Brain pericyte (primary cell): ENCODE measurements at regions not wholly inside any gene's neighbourhood (a gene's known extent, or its start where the extent isn't known, plus 50 kb on each side); places are given as distances from the start of the nearest gene placed in this dataset.
"Not testable (repeated sequence)": the region's sequence is repeated elsewhere in the genome, so short reads cannot be mapped to it uniquely, and the experiment has no call there.

Experiments used
- DNase-seq: peaks from one replicate; pipeline ENCODE4 v3.0.0-alpha.2; 2012; ENCODE audit warnings: low read depth, low spot score

DNA sequence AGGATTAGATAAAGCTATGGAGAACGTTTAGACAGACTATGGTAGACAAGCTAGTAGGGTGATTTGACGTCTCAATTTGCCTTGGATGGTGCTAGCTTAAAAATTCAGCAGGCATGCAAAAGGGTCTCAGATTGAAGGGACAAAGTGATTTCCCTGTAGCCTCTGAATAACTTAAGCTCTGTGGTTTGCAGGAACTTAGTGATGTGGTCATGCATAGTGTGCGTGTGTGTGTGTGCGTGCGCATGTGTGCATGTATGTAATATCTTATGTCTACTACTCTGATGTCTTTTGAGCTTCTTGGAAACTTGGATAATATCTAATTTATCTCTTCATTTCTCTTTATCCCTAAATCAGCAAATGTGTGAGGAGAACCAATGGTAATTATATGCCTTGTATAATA is 183.6 kb upstream of the TNC start:
- no peak for DNase-seq

DNA sequence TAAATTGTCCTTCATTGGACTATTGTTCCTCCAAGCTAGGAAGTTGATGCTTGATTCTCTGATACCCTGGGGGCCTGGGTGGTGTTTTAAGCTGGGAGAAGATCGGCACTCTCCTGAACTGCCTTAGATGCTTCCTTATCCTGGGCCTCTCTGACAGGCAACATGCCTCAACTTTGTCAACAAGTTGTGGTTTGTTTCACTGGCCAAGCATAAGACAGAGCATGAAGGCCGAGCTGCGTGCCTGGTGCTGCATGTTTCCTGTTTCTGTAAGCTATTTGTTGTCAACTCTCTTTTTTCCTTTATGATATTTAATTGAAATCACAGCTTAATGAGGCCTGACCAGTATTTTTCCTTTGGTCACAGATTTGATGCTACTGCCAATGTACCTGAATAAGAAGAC is 187.6 kb upstream of the TNC start:
- no peak for DNase-seq

DNA sequence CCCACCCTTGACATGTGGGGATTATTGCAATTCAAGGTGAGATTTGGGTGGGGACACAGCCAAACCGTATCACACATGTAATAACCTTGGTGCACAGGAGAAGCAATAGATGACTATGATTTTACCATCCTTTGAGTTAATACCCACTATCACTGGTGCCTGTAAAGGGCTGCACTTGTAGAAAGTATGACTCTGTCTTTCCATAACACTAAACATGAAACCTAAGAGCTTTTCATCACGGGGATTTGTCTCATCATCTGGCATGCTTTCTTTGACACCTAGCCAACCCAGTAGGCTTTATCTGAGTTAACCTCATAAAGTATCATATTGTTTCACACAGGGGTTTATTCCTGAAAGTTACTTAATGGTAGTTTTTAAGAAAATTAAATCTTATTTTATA is 188.9 kb upstream of the TNC start:
- DNase-seq, result no peak

DNA sequence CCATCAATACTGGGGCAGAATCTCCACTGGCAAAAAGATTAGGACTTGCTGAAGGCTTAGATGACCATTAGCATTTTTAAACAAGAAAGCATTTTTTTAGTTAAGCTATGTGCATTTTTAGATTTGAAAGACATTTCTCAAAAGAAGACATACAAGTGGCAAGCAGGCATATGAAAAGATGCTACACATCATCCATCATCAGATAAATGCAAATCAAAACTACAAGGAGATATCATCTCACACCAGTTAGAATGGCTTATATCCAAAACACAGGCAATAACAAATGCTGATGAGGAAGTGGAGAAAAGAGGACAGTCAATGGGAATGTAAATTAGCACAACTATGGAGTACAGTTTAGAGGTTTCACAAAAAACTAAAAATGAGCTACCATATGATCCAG is 195.6 kb upstream of the TNC start:
- DNase-seq, result no peak

- no peak for DNase-seq
Observed at GRCh38 chr9:115326461-115326860, 208.5 kb upstream of the TNC start.

DNA sequence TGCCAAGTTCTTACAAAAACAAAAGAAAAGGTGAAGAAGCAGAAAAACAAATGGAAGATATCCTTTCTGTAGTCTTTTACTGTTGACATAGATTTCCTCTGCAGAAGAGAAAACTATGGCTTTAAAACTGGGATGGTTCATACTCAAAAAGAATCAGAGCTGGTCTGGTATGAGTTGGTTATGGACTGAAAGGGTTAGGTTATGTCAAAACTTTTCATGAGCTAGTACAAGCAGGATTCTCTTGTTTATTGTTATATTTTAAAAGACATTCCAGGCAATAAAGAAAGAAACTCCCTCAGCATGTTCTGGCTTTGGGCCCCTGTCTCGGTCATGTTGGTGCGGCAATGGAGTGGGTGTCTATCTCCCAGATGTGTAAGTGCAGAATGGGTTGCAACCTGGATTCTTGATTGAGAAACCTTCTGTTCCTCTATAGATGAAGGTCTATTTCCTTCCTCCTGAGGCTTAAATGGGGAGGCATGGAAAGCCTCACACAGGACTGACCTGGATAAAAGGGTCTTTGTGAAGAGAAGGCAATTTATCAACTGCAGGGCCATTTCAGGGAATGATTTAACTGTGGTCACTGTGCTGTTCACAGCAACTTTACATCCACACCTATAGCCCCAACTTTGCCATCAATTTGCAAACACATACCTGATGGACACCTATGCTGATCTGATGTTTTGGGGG is 209.6 kb upstream of the TNC start:
- DNase-seq, result no peak

DNA sequence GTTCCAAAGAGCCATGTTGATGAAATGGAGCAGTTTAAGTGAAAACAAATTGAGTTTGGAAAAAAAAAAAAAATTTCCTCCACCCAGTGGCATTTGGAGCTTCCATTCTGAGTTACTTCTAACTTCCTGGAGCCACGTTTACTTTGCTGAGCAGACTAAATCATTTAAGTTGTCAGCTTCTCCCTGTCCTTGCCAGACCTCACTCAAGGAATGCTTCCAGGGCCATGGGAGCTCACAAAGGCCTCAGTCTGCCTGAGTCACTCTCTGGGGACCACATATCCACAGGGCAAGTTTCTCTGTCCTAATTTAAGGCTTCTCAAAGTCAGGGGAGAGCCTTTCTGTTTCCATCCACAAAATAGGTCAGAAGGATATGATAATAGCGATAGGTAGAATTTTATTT is 210.3 kb upstream of the TNC start:
- no peak for DNase-seq

DNA sequence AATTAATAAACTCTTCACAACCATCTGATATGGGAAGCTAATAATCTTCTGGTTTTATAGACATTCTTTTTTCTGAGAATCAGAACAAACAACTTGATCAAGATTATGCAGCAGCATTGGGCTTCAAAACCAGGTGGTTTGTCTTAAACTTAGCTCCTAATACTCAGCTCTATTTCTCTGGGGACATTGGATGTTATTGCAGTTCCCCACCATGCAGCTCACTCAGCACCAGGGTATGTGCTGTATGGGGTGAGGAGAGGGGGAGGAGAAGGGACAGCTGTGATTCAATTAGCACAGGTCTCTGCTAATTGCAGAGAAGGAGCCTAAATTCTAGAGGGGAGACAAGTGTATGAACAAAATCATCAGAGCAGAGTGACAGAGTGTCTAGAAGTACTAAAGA is 210.7 kb upstream of the TNC start:
- no peak for DNase-seq

DNA sequence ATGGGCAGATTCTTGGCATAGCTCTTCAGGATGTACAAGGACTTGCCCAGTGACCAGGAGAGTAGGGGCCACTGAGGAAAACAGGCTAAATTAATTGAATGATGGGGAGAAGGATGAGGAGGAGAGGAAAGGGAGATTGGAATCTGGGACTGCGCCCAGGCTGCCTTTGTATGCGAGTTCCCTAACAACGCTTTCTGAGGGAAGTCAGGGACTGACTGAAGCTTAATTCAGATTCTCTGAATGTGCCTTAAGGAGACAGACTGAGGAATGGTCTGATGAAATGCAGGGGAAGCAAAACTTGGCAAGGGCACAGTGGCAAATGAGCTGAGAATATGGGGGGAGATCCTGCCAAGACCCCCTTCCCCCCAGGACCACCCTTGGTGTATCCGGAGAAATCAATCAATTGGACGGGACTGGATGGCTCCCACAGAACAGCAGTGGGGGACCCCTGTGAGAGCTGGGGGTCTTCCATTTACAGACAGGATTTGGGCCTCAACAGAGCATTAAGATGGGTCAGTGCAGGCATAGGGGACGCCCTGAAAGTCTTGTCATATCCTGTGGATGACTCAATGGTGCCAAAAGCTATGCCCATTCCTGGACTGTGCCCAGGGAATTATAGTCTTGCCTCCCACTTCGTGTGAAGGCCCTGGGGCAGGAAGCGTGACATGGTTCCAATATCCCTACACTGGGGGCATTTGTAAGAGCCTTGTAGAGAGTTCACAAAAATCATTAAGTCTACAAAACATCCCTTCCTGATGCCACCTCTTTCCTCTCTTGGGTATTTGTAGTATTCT is 215.5 kb upstream of the TNC start:
- DNase-seq, result no peak

- no peak for DNase-seq
Observed at GRCh38 chr9:115335439-115335838, 217.5 kb upstream of the TNC start.

GRCh38 chr9:115340314-115340713 is 222.4 kb upstream of the TNC start:
- no peak for DNase-seq

DNA sequence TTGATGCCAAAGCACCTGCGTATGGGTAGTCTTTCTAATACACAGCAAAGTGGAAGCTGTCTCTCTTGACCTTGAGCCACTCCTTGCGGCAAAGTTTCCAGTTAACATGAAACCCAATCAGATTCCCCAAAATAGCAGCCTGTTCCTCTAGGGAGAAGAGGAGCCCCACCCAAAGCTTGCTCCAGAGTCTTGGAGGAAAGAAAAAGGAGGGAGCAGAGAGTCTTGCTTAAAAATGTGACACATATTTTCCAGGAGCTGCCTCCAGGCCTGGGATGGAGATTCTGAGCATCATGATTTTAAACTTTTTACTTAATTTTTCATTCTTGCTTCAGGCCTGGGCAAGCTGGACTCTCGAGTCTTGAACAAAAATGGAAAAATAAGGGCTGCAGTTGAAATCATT is 223.5 kb upstream of the TNC start:
- DNase-seq, result no peak

DNA sequence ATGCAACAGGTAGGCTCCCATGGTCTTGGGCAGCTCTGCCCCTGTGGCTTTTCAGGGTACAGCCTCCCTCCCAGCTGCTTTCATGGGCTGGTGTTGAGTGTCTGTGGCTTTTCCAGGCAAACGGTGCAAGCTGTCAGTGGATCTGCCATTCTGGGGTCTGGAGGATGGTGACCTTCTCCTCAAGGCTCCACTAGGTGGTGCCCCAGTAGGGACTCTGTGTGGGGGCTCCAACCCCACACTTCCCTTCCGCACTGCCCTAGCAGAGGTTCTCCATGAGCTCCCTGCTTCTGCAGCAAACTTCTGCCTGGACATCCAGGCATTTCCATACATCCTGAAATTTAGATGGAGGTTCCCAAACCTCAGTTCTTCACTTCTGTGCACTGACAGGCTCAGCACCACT is 229.8 kb upstream of the TNC start:
- not testable (repeated sequence) for DNase-seq

- DNase-seq, result not testable (repeated sequence)
Observed at GRCh38 chr9:115348936-115349335, 231.0 kb upstream of the TNC start.

- DNase-seq, result no peak
Observed at GRCh38 chr9:115349542-115349941, 231.6 kb upstream of the TNC start.

DNA sequence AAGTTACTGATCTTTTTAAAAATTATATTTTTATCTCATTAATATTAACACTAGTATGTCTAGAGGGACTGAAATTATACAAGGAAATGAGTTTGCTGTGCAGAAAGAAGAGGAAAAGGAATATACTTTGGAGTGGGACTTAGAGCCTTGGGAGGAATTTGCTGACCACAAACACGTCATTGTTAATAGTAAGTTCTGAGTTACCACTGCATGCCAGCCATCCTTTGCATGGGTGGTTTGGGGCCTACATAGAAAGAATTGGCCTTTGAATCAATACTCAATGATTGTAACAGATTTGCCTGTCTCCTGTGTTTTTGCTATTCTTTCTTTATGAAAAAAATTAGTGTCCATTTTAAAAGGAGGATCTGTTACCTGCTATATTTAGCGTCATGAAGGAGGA is 232.6 kb upstream of the TNC start:
- DNase-seq, result no peak

DNA sequence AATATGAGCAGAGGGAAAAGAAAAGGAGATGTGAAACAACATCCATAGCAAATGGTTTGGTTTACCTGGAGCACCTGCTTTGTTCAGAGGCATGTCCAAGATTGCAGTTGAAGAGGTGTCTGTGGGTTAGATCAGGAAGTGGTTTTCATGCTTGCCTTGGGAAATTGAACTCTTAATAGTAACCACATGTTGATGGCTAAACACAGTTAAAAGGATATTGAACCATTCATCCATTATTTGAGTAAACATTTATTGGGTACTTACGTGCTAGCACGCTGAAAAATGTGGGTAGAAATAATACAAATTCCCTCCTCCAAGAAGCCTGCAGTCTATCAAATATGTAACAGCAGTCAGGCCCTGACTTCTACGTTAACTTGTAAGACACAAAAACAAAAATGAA is 235.7 kb upstream of the TNC start:
- DNase-seq, result no peak

GRCh38 chr9:115357821-115358220 is 239.9 kb upstream of the TNC start:
- no peak for DNase-seq

- no peak for DNase-seq
Observed at GRCh38 chr9:115359017-115359780, 241.2 kb upstream of the TNC start.

DNA sequence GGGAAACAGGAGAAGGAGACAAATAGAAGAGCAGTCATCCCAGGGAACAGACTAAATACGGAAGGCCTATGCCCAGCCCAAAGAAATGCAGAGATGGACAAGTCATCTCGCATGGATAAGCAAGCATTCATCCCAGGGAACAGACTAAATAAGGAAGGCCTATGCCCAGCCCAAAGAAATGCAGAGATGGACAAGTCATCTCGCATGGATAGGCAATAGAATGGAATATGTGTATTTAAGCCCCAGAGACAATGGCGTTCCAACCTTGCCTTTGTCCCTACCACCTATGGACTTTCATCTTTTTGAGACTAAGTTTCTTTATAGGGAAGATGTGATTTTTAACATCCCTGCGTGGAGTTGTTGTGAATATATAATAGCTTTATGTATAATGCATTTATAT is 242.2 kb upstream of the TNC start:
- no peak for DNase-seq

DNA sequence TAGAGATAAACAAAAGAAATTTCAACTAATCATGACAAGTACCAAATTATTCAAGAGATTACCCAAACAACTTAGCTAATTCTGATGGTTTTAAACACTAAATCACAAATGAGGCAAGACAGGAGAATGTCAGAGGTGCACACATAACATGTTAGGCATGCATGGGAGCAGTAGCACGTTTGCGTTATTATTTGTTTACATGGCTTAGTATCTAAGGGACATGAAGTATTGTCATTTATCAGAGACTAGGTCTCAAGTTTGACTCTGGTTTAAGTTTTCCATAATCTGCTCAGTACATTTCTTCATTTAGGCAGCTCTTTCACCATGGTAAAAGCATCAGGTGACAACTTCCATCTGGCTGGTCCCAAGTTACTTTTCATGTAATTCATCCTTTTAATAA is 244.1 kb upstream of the TNC start:
- DNase-seq, result no peak

DNA sequence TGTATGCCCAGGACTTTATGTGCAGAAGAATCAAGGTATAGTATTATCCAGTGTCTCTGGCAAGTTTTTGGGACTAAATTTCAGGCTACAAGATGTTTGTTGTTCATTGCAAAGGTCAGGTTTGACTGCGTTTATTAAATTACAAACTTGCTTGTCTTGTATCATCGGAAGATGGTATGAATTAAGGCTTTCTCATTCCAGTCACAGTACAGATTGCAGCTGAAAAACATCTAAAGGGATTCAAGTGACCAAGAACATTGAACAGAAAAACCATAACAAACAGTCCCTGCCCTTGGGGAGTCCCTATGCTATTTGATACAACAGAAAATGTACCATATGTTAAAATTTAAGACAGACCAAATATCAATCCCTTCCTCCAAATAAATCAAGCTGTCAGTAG is 244.7 kb upstream of the TNC start:
- no peak for DNase-seq

- DNase-seq, result no peak
Observed at GRCh38 chr9:115364991-115365390, 247.0 kb upstream of the TNC start.
